ENCODE measurements at regions not wholly inside any gene's neighbourhood (a gene's known extent, or its start where the extent isn't known, plus 50 kb on each side); places are given as distances from the start of the nearest gene placed in this dataset.

DNA sequence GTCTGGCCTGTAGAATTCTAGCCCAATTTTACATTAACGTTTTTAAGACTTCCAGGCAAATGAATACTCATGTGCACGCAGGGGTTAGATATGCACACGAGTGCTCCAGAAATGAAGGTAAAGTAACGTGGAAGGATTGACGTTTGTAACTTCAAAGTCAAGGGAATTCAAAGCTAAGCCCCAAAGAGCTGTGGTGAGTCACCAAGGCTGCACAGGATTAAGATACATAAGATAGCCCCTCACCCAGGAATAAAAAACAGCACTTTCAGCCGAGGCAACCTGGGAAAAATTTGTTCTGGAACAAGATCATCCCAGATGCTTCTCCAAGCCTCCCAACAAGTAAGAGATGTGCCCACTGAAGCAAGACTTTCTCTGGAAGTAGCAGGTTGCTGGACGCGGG, 259.6 kb upstream of the PLXNA2 start:
- Mint-ChIP-seq H3K4me3 (ENCODE audit: unreplicated experiment) (no peak overlapping the region), H3K27me3 (ENCODE audit: low read depth) (peaks cover 16% of the 10 kb centered on the region), H3K4me1 (ENCODE audit: low read depth) (no peaks in the 10 kb centered on the region), H3K36me3 (ENCODE audit: low read depth) (no peaks in the 10 kb centered on the region), H3K27ac (ENCODE audit: unreplicated experiment) (no peak overlapping the region), H3K9me3 (ENCODE audit: low read depth) (no peaks in the 10 kb centered on the region)
- TF ChIP-seq, protein P1, sequence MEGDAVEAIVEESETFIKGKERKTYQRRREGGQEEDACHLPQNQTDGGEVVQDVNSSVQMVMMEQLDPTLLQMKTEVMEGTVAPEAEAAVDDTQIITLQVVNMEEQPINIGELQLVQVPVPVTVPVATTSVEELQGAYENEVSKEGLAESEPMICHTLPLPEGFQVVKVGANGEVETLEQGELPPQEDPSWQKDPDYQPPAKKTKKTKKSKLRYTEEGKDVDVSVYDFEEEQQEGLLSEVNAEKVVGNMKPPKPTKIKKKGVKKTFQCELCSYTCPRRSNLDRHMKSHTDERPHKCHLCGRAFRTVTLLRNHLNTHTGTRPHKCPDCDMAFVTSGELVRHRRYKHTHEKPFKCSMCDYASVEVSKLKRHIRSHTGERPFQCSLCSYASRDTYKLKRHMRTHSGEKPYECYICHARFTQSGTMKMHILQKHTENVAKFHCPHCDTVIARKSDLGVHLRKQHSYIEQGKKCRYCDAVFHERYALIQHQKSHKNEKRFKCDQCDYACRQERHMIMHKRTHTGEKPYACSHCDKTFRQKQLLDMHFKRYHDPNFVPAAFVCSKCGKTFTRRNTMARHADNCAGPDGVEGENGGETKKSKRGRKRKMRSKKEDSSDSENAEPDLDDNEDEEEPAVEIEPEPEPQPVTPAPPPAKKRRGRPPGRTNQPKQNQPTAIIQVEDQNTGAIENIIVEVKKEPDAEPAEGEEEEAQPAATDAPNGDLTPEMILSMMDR (IDR thresholded peaks at IDR 0.05), result no peak
- no peak for DNase-seq (ENCODE audit: low spot score)

DNA sequence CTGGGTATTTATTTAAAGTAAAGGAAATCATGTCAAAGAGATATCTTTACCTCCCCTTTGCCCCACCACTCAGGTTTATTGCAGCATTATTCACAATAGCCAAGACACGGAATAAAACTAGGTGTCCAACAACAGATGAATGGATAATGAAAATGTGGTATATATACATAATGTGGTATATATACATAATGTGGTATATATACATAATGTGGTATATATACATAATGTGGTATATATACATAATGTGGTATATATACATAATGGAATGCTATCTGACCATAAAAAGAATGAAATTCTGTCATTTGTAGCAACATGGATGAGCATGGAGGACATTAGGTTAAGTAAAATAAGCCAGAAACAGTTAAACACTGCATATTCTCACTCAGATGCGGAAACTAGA, 262.6 kb upstream of the PLXNA2 start:
- H3K36me3 Mint-ChIP-seq (ENCODE audit: low read depth), result no peaks in the 10 kb centered on the region
- peaks cover 11% of the 10 kb centered on the region for H3K27me3 Mint-ChIP-seq (ENCODE audit: low read depth)

DNA sequence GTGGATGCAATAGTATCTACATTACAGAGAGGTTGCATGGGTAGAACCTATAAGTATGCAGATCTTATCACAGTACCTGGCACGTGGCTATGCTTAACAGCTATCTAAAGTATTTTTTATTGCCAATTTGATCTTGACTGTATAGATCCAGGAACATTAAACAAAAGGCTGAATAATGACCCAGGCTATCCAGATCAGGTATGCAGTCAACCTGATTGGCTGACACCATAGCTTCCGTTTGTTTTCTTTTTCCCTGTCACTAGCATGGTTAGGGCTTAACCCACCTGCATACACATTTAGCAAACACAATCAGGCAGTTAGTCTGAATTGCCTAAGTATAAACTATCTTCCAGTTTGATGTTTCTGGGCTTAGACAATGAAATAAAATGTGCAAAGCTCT, 264.9 kb upstream of the PLXNA2 start:
- no peak overlapping the region for H3K27ac Mint-ChIP-seq (ENCODE audit: unreplicated experiment)
- no peaks in the 10 kb centered on the region for H3K36me3 Mint-ChIP-seq (ENCODE audit: low read depth)
- H3K27me3 Mint-ChIP-seq (ENCODE audit: low read depth), result peaks cover 13% of the 10 kb centered on the region
- DNase-seq (ENCODE audit: low spot score), result no peak
- no peak overlapping the region for H3K4me3 Mint-ChIP-seq (ENCODE audit: unreplicated experiment)
- peaks cover 5% of the 10 kb centered on the region for H3K4me1 Mint-ChIP-seq (ENCODE audit: low read depth)
- H3K9me3 Mint-ChIP-seq (ENCODE audit: low read depth), result no peaks in the 10 kb centered on the region
- TF ChIP-seq, protein P1 (IDR thresholded peaks at IDR 0.05), result no peak

More for the DNA sequence above, 262.6 kb upstream of the PLXNA2 start:
- DNase-seq (ENCODE audit: low spot score), result no peak
- no peaks in the 10 kb centered on the region for H3K9me3 Mint-ChIP-seq (ENCODE audit: low read depth)
- TF ChIP-seq, protein P1 (IDR thresholded peaks at IDR 0.05), result no peak
- no peak overlapping the region for H3K27ac Mint-ChIP-seq (ENCODE audit: unreplicated experiment)
- H3K4me3 Mint-ChIP-seq (ENCODE audit: unreplicated experiment), result no peak overlapping the region
- H3K4me1 Mint-ChIP-seq (ENCODE audit: low read depth), result peaks cover 5% of the 10 kb centered on the region

DNA sequence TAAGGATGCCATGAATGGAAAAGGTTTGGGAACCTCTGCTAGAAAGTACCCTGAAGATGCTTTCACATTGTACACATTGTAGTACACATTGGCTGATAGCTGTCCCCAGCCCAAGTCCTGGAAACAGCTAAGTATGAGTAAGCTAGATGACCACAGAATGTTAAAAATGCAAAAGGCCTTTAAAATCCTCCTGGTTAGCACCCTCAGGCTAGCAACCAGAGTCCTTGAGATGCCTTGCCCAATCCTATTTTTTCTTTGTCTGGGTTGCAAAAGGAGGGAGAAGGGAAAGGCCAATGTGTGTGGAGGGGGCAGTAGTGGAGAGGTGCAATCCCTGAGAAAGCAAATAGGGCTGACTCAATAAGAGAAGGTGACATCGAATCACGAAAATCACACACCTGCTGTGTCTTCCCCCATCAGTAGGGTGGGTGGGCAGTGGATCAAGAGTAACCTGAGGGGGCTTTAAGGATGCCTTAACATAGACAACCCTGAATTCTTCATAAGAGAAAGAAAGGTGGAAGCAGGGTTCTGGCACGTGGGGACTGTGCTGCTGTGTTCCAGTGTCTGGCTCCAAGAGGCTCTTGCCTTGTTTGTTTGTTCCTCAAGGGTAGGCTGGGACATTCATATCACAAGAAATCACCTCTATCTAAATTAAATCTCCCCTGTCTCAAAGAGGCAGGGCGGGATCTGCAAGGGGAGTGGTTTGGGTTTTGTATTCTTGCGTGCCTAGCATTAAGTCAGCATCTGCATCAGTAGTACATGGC, 266.2 kb upstream of the PLXNA2 start:
- no peaks in the 10 kb centered on the region for H3K36me3 Mint-ChIP-seq (ENCODE audit: low read depth)
- H3K27me3 Mint-ChIP-seq (ENCODE audit: low read depth), result peaks cover 14% of the 10 kb centered on the region
- H3K27ac Mint-ChIP-seq (ENCODE audit: unreplicated experiment), result no peak overlapping the region
- H3K4me3 Mint-ChIP-seq (ENCODE audit: unreplicated experiment), result no peak overlapping the region
- TF ChIP-seq, protein P1 (IDR thresholded peaks at IDR 0.05), result no peak
- no peaks in the 10 kb centered on the region for H3K9me3 Mint-ChIP-seq (ENCODE audit: low read depth)
- DNase-seq (ENCODE audit: low spot score), result no peak
- peaks cover 5% of the 10 kb centered on the region for H3K4me1 Mint-ChIP-seq (ENCODE audit: low read depth)

DNA sequence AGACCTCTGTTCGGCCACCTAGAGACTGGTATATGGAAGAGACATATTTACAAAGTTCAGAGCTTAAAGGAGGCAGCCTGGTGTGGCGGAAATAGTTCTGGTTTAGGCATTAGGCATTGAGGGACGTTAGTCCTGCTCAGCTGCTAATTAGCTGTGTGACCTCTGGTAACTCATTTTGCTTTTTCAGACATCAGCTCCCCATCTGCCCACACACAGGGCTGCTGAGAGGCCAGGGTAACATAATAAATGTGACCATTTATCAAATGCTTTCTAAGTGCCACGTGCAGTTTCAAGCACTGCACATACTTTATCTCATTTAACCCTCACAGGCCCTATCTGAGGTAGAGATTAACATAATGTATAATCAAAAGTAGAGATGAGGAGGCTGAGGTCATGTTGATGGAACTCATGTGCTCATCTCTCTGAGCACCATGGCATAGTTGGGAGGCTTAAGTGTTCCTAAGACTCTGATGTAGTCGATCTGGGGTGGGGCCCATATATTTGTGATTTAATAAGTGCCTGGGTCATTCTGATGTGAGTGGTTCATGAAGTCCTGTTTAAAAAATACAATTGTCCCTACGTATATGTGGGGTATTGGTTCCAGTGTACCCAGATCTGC, 267.2 kb upstream of the PLXNA2 start:
- TF ChIP-seq, protein P1 (IDR thresholded peaks at IDR 0.05), result no peak

More for the DNA sequence above, 267.2 kb upstream of the PLXNA2 start:
- H3K9me3 Mint-ChIP-seq (ENCODE audit: low read depth), result no peaks in the 10 kb centered on the region
- no peak for DNase-seq (ENCODE audit: low spot score)
- H3K36me3 Mint-ChIP-seq (ENCODE audit: low read depth), result no peaks in the 10 kb centered on the region
- peaks cover 5% of the 10 kb centered on the region for H3K4me1 Mint-ChIP-seq (ENCODE audit: low read depth)
- H3K27me3 Mint-ChIP-seq (ENCODE audit: low read depth), result peaks cover 11% of the 10 kb centered on the region
- no peak overlapping the region for H3K4me3 Mint-ChIP-seq (ENCODE audit: unreplicated experiment)
- H3K27ac Mint-ChIP-seq (ENCODE audit: unreplicated experiment), result no peak overlapping the region
